ENCODE measurements at regions not wholly inside any gene's neighbourhood (a gene's known extent, or its start where the extent isn't known, plus 50 kb on each side); places are given as distances from the start of the nearest gene placed in this dataset.

DNA sequence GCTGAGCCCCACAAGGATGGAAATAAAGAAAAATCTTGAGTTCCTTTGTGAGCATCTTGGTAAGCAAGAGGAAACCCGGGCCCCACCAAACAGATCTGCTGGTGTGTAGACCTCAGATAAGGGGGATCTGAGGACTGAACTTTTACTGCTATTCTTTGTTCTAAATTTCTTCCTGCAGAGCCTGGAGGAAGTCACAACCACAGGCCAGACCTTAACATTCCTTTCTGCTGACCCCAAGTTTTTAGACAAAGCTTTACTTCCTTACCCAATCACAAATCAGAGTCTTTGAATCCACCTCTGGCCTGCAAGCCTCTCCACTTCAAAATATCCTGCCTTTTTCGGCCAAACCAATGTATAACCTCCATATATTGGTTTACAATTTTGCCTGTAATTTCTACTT lies 352.6 kb upstream of the AUTS2 start (continued):
- TF ChIP-seq, protein P1, sequence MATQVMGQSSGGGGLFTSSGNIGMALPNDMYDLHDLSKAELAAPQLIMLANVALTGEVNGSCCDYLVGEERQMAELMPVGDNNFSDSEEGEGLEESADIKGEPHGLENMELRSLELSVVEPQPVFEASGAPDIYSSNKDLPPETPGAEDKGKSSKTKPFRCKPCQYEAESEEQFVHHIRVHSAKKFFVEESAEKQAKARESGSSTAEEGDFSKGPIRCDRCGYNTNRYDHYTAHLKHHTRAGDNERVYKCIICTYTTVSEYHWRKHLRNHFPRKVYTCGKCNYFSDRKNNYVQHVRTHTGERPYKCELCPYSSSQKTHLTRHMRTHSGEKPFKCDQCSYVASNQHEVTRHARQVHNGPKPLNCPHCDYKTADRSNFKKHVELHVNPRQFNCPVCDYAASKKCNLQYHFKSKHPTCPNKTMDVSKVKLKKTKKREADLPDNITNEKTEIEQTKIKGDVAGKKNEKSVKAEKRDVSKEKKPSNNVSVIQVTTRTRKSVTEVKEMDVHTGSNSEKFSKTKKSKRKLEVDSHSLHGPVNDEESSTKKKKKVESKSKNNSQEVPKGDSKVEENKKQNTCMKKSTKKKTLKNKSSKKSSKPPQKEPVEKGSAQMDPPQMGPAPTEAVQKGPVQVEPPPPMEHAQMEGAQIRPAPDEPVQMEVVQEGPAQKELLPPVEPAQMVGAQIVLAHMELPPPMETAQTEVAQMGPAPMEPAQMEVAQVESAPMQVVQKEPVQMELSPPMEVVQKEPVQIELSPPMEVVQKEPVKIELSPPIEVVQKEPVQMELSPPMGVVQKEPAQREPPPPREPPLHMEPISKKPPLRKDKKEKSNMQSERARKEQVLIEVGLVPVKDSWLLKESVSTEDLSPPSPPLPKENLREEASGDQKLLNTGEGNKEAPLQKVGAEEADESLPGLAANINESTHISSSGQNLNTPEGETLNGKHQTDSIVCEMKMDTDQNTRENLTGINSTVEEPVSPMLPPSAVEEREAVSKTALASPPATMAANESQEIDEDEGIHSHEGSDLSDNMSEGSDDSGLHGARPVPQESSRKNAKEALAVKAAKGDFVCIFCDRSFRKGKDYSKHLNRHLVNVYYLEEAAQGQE (IDR thresholded peaks at IDR 0.05; ENCODE audit: unreplicated experiment) = no peak
- no peak for TF ChIP-seq ZNF331 (CRISPR knock-in tag; IDR thresholded peaks at IDR 0.05; ENCODE audit: low read depth)

DNA sequence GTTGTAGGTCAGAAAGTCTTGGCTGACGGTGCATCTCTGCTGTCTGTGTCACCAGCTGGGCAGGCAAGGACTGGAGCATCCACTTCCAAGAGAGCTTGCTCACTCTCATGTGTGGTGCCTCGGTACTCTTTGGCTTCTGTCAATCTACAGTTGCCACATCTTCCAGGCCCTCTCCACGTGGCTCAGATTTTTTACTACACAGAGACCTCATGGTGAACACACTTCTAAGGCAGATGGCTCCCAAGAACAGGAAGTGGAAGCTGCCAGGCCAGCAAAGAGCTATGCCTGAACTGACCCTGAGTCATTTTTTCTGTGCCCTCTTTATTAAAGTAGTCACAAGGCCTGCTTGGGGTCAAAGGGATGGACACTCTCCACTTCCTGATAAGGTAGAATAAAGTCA lies 351.5 kb upstream of the AUTS2 start:
- peaks cover 17% of the 10 kb centered on the region; the same call in 1 of the 2 replicates for H3K27me3 ChIP-seq (ENCODE audit: insufficient read depth)
- H3K36me3 ChIP-seq (ENCODE audit: insufficient read depth) = no peaks in the 10 kb centered on the region
- H3K36me3 Mint-ChIP-seq (ENCODE audit: low read depth) = peaks cover 38% of the 10 kb centered on the region
- no peaks in the 10 kb centered on the region for H3K9me2 ChIP-seq (ENCODE audit: insufficient read depth)
- H2AFZ ChIP-seq = no peak overlapping the region
- H3K9me3 Mint-ChIP-seq = peaks cover 97% of the 10 kb centered on the region
- H3K79me2 ChIP-seq (replicated peaks; ENCODE audit: insufficient read depth) = no peaks in the 10 kb centered on the region
- TF ChIP-seq ZNF114 (CRISPR knock-in tag; IDR thresholded peaks at IDR 0.05) (no peak), EZH2 (IDR thresholded peaks at IDR 0.05; ENCODE audit: low read depth, unreplicated experiment) (no peak), ETS1 (IDR thresholded peaks at IDR 0.05) (no peak), JUNB (IDR thresholded peaks at IDR 0.05; ENCODE audit: unreplicated experiment) (no peak), CREB1 (CRISPR knock-in tag; IDR thresholded peaks at IDR 0.05; ENCODE audit: low read depth) (no peak), ZNF462 (CRISPR knock-in tag; IDR thresholded peaks at IDR 0.05) (no peak), STAT1 (IDR thresholded peaks at IDR 0.05; ENCODE audit: unreplicated experiment) (no peak), ZNF331 (CRISPR knock-in tag; IDR thresholded peaks at IDR 0.05; ENCODE audit: low read depth) (no peak), CTCF (conservative IDR thresholded peaks at IDR 0.05; ENCODE audit: low read depth in 2 of 2) (no peak), EZH2phosphoT487 (IDR thresholded peaks at IDR 0.05; ENCODE audit: unreplicated experiment) (no peak), POLR2AphosphoS5 (IDR thresholded peaks at IDR 0.05; ENCODE audit: low read depth) (no peak)
- H3K4me1 ChIP-seq (ENCODE audit: insufficient read depth) = no peaks in the 10 kb centered on the region
- no peak overlapping the region for H3K27ac Mint-ChIP-seq
- H3K4me3 Mint-ChIP-seq = no peak overlapping the region
- H3K4me2 ChIP-seq = no peak overlapping the region
- no peaks in the 10 kb centered on the region for H4K20me1 ChIP-seq (replicated peaks; ENCODE audit: insufficient read depth)
- no peak overlapping the region for H3K4me3 ChIP-seq
- H3K27me3 Mint-ChIP-seq (ENCODE audit: insufficient read depth, low read depth, poor library complexity) = peaks cover 5% of the 10 kb centered on the region
- ATAC-seq = no peak
- no peak for DNase-seq (ENCODE audit: low spot score)
- no peak overlapping the region for H3K27ac ChIP-seq (ENCODE audit: low read depth)
- H3K4me1 Mint-ChIP-seq = no peaks in the 10 kb centered on the region
- no peaks in the 10 kb centered on the region for H3F3A ChIP-seq (replicated peaks; ENCODE audit: low read depth)
